ENCODE measurements at regions not wholly inside any gene's neighbourhood (a gene's known extent, or its start where the extent isn't known, plus 50 kb on each side); places are given as distances from the start of the nearest gene placed in this dataset.

DNA sequence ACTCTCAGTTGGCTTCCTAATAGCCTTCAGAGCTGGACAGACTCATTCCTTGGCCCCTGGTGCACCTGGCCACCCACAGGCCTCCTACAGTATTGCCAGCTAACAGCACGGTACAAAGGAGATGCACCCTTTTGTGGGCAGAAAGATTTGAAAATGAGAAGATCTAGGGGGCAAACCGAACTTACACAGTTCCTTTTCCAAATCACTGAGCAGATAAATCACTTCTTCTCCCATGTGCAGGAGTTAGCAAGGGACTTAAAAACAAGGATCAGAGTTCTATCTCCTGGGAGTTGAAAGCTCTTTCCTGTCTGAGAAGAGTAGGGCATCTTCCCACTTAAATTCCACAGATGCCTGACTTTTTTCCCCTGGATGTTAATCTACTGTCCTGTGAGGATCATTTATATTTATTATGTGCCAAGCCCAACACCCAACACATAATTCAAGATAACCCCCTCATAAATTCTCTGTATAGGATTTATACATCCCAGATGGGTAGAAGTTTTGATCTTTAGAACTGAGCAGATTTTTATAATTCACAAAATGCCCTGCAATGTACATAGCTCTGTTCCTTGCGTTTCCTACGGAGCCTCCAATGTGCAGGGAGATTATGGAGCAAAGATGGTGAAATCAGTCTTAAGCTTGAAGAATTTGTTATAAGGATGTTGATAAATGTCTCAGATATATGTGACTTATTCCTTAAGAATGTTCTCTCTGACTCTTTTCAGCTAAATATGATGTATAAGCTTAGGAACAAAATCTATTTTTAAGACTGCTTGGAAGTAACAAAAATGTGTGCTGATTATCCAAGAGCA is 207.2 kb upstream of the DAPK1 start:
- Mint-ChIP-seq H3K27ac (peak overlapping the region; percentile 64 to 82 (median 75)), H3K9me3 (peaks cover 6% of the 10 kb centered on the region), H3K4me3 (no peak overlapping the region), H3K27me3 (ENCODE audit: low read depth) (no peaks in the 10 kb centered on the region), H3K36me3 (ENCODE audit: low read depth) (no peaks in the 10 kb centered on the region), H3K4me1 (peaks cover 32% of the 10 kb centered on the region)
- TF ChIP-seq, protein P1, sequence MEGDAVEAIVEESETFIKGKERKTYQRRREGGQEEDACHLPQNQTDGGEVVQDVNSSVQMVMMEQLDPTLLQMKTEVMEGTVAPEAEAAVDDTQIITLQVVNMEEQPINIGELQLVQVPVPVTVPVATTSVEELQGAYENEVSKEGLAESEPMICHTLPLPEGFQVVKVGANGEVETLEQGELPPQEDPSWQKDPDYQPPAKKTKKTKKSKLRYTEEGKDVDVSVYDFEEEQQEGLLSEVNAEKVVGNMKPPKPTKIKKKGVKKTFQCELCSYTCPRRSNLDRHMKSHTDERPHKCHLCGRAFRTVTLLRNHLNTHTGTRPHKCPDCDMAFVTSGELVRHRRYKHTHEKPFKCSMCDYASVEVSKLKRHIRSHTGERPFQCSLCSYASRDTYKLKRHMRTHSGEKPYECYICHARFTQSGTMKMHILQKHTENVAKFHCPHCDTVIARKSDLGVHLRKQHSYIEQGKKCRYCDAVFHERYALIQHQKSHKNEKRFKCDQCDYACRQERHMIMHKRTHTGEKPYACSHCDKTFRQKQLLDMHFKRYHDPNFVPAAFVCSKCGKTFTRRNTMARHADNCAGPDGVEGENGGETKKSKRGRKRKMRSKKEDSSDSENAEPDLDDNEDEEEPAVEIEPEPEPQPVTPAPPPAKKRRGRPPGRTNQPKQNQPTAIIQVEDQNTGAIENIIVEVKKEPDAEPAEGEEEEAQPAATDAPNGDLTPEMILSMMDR (IDR thresholded peaks at IDR 0.05; ENCODE audit: unreplicated experiment in 3 of 3): peak in 1 of 3 experiments; percentile 31

GRCh38 chr9:87292449-87293191 is 205.0 kb upstream of the DAPK1 start:
- Mint-ChIP-seq H3K27ac (no peak overlapping the region), H3K4me1 (peaks cover 39% of the 10 kb centered on the region), H3K4me3 (no peak overlapping the region), H3K27me3 (ENCODE audit: low read depth) (no peaks in the 10 kb centered on the region), H3K36me3 (ENCODE audit: low read depth) (no peaks in the 10 kb centered on the region), H3K9me3 (peaks cover 6% of the 10 kb centered on the region)
- TF ChIP-seq, protein P1 (IDR thresholded peaks at IDR 0.05; ENCODE audit: unreplicated experiment in 3 of 3): no peak

- Mint-ChIP-seq H3K4me1 (peaks cover 39% of the 10 kb centered on the region), H3K27ac (peak overlapping the region in 2 of 3 experiments; percentile 42 to 46), H3K36me3 (ENCODE audit: low read depth) (no peaks in the 10 kb centered on the region), H3K4me3 (no peak overlapping the region), H3K27me3 (ENCODE audit: low read depth) (no peaks in the 10 kb centered on the region), H3K9me3 (peaks cover 6% of the 10 kb centered on the region)
- TF ChIP-seq, protein P1 (IDR thresholded peaks at IDR 0.05; ENCODE audit: unreplicated experiment in 3 of 3): no peak
These were observed 203.5 kb upstream of the DAPK1 start for GRCh38 chr9:87294126-87294525.

GRCh38 chr9:87300915-87301314 is 196.8 kb upstream of the DAPK1 start:
- H3K4me3 Mint-ChIP-seq: no peak overlapping the region
- H3K4me1 Mint-ChIP-seq: peaks cover 57% of the 10 kb centered on the region
- peak overlapping the region; percentile 75 to 88 (median 82) for H3K27ac Mint-ChIP-seq
- H3K36me3 Mint-ChIP-seq (ENCODE audit: low read depth): no peaks in the 10 kb centered on the region
- H3K27me3 Mint-ChIP-seq (ENCODE audit: low read depth): peaks cover 4% of the 10 kb centered on the region
- TF ChIP-seq, protein P1 (IDR thresholded peaks at IDR 0.05; ENCODE audit: unreplicated experiment in 3 of 3): no peak
- H3K9me3 Mint-ChIP-seq: no peaks in the 10 kb centered on the region

GRCh38 chr9:87301371-87301770 is 196.3 kb upstream of the DAPK1 start:
- peaks cover 55% of the 10 kb centered on the region for H3K4me1 Mint-ChIP-seq
- TF ChIP-seq, protein P1 (IDR thresholded peaks at IDR 0.05; ENCODE audit: unreplicated experiment in 3 of 3): no peak
- H3K9me3 Mint-ChIP-seq: no peaks in the 10 kb centered on the region
- peak overlapping the region in 2 of 3 experiments; percentile 47 to 61 for H3K4me3 Mint-ChIP-seq
- peaks cover 4% of the 10 kb centered on the region for H3K27me3 Mint-ChIP-seq (ENCODE audit: low read depth)
- no peaks in the 10 kb centered on the region for H3K36me3 Mint-ChIP-seq (ENCODE audit: low read depth)
- peak overlapping the region; percentile 75 to 88 (median 82) for H3K27ac Mint-ChIP-seq
